HCT116 (cell line): ENCODE measurements at regions not wholly inside any gene's neighbourhood (a gene's known extent, or its start where the extent isn't known, plus 50 kb on each side); places are given as distances from the start of the nearest gene placed in this dataset.

Experiments
- ATAC-seq: fragments of 200-7000 bp; cut with Tn5 transposase; 2 replicates; pipeline ENCODE4 v1.9.1; 2020; ENCODE audit warnings: mild to moderate bottlenecking, moderate library complexity
- BruUV-seq: library from RNA; stranded (reverse); fragments of 400-500 nt; replicated peaks from 2 replicates; lab custom pipeline; 2021; lab: Mats Ljungman, UMichigan
- CTCF ChIA-PET: fragments of 300-600 bp; sonication (Branson Sonifier 250); formaldehyde crosslinking; loops from one replicate; lab custom pipeline; 2021; ENCODE audit warnings: antibody characterized with exemption; lab: Charles Lee
- POLR2A ChIA-PET: fragments of 300-600, 350-600 bp; sonication (Branson Sonifier 250); formaldehyde crosslinking; loops from one replicate; lab custom pipeline; 2021; ENCODE audit warnings: antibody characterized with exemption; lab: Charles Lee
- RAD21 ChIA-PET, 2 experiments: fragments of 300-600 bp; sonication (Branson Sonifier 250); formaldehyde crosslinking; loops; one replicate each; lab custom pipeline; 2023; ENCODE audit warnings: low total read pairs in 2 of 2; ENCODE audit not compliant: uncharacterized antibody in 2 of 2, unreplicated experiment in 2 of 2, low non-redundant PET in 1 of 2; lab: Charles Lee
- DNase-seq: peaks from one replicate; pipeline ENCODE4 v3.0.0-alpha.2; 2010; ENCODE audit warnings: low read depth, low spot score
- H2AFZ ChIP-seq: fragments of 200-600 bp; shearing (Covaris generic), sonication (generic); 2 replicates; pipeline ENCODE4 v1.6.1; 2017; ENCODE audit warnings: low read depth, mixed run types, mixed read lengths, antibody characterized with exemption, low read length; ENCODE audit not compliant: poor library complexity, severe bottlenecking
- H3K27ac ChIP-seq: 2 replicates; pipeline ENCODE4 v1.5.1; 2012; ENCODE audit warnings: low read depth, low read length
- H3K27me3 ChIP-seq: fragments of 200-600 bp; sonication (generic); 2 replicates; pipeline ENCODE4 v1.6.1; 2016; ENCODE audit warnings: mixed run types, low read length, mixed read lengths; ENCODE audit not compliant: insufficient read depth
- H3K36me3 ChIP-seq, 2 experiments: fragments of 200-500 bp in 1 of 2; fragments of 200-600 bp in 1 of 2; sonication (Bioruptor generic) in 1 of 2; sonication (generic) in 1 of 2; 2 replicates each; pipeline versions ENCODE4 v1.5.1 to v1.6.1; 2014 to 2016; ENCODE audit warnings: low read length in 2 of 2, inconsistent platforms in 1 of 2, mixed read lengths in 1 of 2, mixed run types in 1 of 2; ENCODE audit not compliant: insufficient read depth in 2 of 2, control insufficient read depth in 1 of 2
- H3K4me1 ChIP-seq, 2 experiments: fragments of 200-600 bp in 1 of 2; sonication (generic) in 1 of 2; 2 replicates each; pipeline versions ENCODE4 v1.5.1 to v1.6.1; 2012 to 2017; ENCODE audit warnings: low read length in 2 of 2, inconsistent platforms in 1 of 2, mild to moderate bottlenecking in 1 of 2, mixed read lengths in 1 of 2, mixed run types in 1 of 2, moderate library complexity in 1 of 2; ENCODE audit not compliant: insufficient read depth in 2 of 2, control insufficient read depth in 1 of 2
- H3K4me2 ChIP-seq: fragments of 200-600 bp; sonication (generic); 2 replicates; pipeline ENCODE4 v1.6.1; 2017; ENCODE audit warnings: mixed run types, low read length, mixed read lengths
- H3K4me3 ChIP-seq, 2 experiments: fragments of 200-600 bp in 1 of 2; sonication (generic) in 1 of 2; replicated peaks in 1 of 2; 2 replicates each; pipeline ENCODE4 v1.5.1; 2011 to 2016; ENCODE audit warnings: low read length in 2 of 2, control low read depth in 1 of 2, low read depth in 1 of 2, mild to moderate bottlenecking in 1 of 2, mixed read lengths in 1 of 2, mixed run types in 1 of 2
- H3K79me2 ChIP-seq: fragments of 200-600 bp; sonication (generic); 2 replicates; pipeline ENCODE4 v1.6.1; 2017; ENCODE audit warnings: mild to moderate bottlenecking, mixed run types, low read length, moderate library complexity, mixed read lengths; ENCODE audit not compliant: insufficient read depth
- H3K9ac ChIP-seq: fragments of 200-600 bp; sonication (generic); 2 replicates; pipeline ENCODE4 v1.6.1; 2016; ENCODE audit warnings: low read length, mixed read lengths
- H3K9me2 ChIP-seq: fragments of 200-600 bp; sonication (generic), shearing (Covaris generic); 2 replicates; pipeline ENCODE4 v1.6.1; 2017; ENCODE audit warnings: mixed run types, mild to moderate bottlenecking, moderate library complexity; ENCODE audit not compliant: insufficient read depth
- H3K9me3 ChIP-seq, 2 experiments: fragments of 200-500 bp in 1 of 2; fragments of 200-600 bp in 1 of 2; sonication (Bioruptor generic) in 1 of 2; sonication (generic) in 1 of 2; 2 replicates each; pipeline ENCODE4 v1.6.1; 2014 to 2017; ENCODE audit warnings: low read length in 2 of 2, mixed read lengths in 2 of 2, inconsistent platforms in 1 of 2, low read depth in 1 of 2, mild to moderate bottlenecking in 1 of 2, mixed run types in 1 of 2, moderate library complexity in 1 of 2; ENCODE audit not compliant: control insufficient read depth in 1 of 2, insufficient read depth in 1 of 2
- H4K20me1 ChIP-seq: fragments of 200-600 bp; sonication (generic), shearing (Covaris generic); 2 replicates; pipeline ENCODE4 v1.6.1; 2017; ENCODE audit warnings: mixed run types, mild to moderate bottlenecking, moderate library complexity; ENCODE audit not compliant: insufficient read depth
- CEBPB ChIP-seq: IDR thresholded peaks from 2 replicates; pipeline ENCODE4 v1.6.1; 2012; ENCODE audit warnings: low read depth
- EZH2phosphoT487 ChIP-seq: fragments of 200-600 bp; IDR thresholded peaks from 2 replicates; pipeline ENCODE4 v1.6.1; 2018; ENCODE audit warnings: antibody characterized with exemption, borderline replicate concordance
- POLR2A ChIP-seq: IDR thresholded peaks from 2 replicates; pipeline ENCODE4 v1.7.0; 2011; ENCODE audit warnings: borderline replicate concordance; ENCODE audit not compliant: insufficient read depth, insufficient read length; ENCODE audit errors: extremely low read depth
- RAD21 ChIP-seq: IDR thresholded peaks from 2 replicates; pipeline ENCODE4 v1.6.1; 2012; ENCODE audit warnings: low read depth, mild to moderate bottlenecking
- SP1 ChIP-seq: IDR thresholded peaks from 2 replicates; pipeline ENCODE4 v1.6.1; 2012; ENCODE audit warnings: low read depth
- YY1 ChIP-seq: IDR thresholded peaks from 2 replicates; pipeline ENCODE4 v1.6.1; 2011; ENCODE audit warnings: low read length, low read depth, moderate library complexity, mild to moderate bottlenecking; ENCODE audit not compliant: insufficient replicate concordance; ENCODE audit errors: extremely low read depth
- ZBTB33 ChIP-seq: IDR thresholded peaks from 2 replicates; pipeline ENCODE4 v1.6.1; 2011; ENCODE audit warnings: mild to moderate bottlenecking, low read length, moderate library complexity; ENCODE audit not compliant: insufficient replicate concordance; ENCODE audit errors: extremely low read depth
- ZNF274 ChIP-seq: fragments of 200-500 bp; sonication (Bioruptor generic); IDR thresholded peaks from 2 replicates; pipeline ENCODE4 v1.6.1; 2014; ENCODE audit warnings: mild to moderate bottlenecking, low read depth, low read length, inconsistent platforms
- intact Hi-C: fragments of 100-400 bp; cut with micrococcal nuclease; formaldehyde crosslinking; loops from 2 replicates; pipeline ENCODE4 v1.10.0; 2022

DNA sequence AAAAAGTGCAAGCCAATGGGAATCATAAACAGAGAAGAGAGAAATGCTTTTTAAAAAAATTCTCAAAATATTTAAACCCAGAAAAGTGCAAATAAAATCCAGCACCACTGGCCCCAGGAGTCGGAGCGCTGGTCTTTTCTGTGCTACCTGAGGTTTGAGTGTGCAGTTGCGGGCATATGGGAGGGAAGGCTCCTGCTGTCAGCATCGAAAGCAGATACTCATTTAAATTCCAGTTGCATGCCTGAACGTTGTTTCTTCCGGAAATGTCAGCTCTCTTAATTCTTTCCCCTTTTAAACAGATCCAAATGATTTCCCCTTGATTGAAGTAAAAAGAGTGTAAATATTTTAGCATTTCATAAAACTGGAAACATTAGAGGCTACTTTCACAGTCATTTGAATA is 240.5 kb upstream of the GPR26 start:
- no TSS peak for BruUV-seq
- Histone ChIP-seq H2AFZ (no peak overlapping the region), H3K4me1 (no peaks in the 10 kb centered on the region), H3K79me2 (no peaks in the 10 kb centered on the region), H3K9me2 (no peaks in the 10 kb centered on the region), H3K27ac (no peak overlapping the region), H3K27me3 (no peaks in the 10 kb centered on the region), H3K9ac (no peak overlapping the region), H3K4me2 (no peak overlapping the region), H4K20me1 (no peaks in the 10 kb centered on the region), H3K9me3 (no peaks in the 10 kb centered on the region), H3K36me3 (no peaks in the 10 kb centered on the region), H3K4me3 (no peak overlapping the region)
- TF ChIP-seq SP1 (no peak), POLR2A (no peak)
- ChIA-PET POLR2A (no interaction called here), CTCF (interaction anchor here (1.5 kb wide), 1 partner anchor 18 kb away, joined by 3 read pairs; no protein-coding TSS in a partner anchor), RAD21 (no interaction called here)
- intact Hi-C loops: no loop called here
- DNase-seq (no peak), ATAC-seq (no peak)

- Histone ChIP-seq H3K79me2 (no peaks in the 10 kb centered on the region), H3K27ac (no peak overlapping the region), H2AFZ (no peak overlapping the region), H3K4me2 (no peak overlapping the region), H3K9me2 (no peaks in the 10 kb centered on the region), H4K20me1 (no peaks in the 10 kb centered on the region), H3K36me3 (no peaks in the 10 kb centered on the region), H3K9me3 (no peaks in the 10 kb centered on the region), H3K4me3 (no peak overlapping the region), H3K9ac (no peak overlapping the region), H3K4me1 (no peaks in the 10 kb centered on the region), H3K27me3 (no peaks in the 10 kb centered on the region)
- no TSS peak for BruUV-seq
- CTCF ChIA-PET: interaction anchor here (1.5 kb wide), 1 partner anchor 20 kb away, joined by 3 read pairs; no protein-coding TSS in a partner anchor
- DNase-seq (no peak), ATAC-seq (no peak)
- POLR2A ChIA-PET: no interaction called here
- intact Hi-C loops: no loop called here
- RAD21 ChIA-PET: no interaction called here
- TF ChIP-seq EZH2phosphoT487: no peak
- TF ChIP-seq CEBPB: peak; percentile 30; the same call in 1 of the 2 replicates
- no peak for TF ChIP-seq POLR2A
- TF ChIP-seq ZBTB33: no peak
- TF ChIP-seq YY1: no peak
- TF ChIP-seq RAD21: no peak
- TF ChIP-seq ZNF274: no peak
Measured at GRCh38 chr10:123427165-123427786, 238.9 kb upstream of the GPR26 start.
